Skin epidermis (tissue), 12 donors: ENCODE measurements at regions not wholly inside any gene's neighbourhood (a gene's known extent, or its start where the extent isn't known, plus 50 kb on each side); places are given as distances from the start of the nearest gene placed in this dataset.
"Not testable (repeated sequence)": the region's sequence is repeated elsewhere in the genome, so short reads cannot be mapped to it uniquely, and the experiment has no call there.

Experiments used
- H3K27ac ChIP-seq, 21 experiments: fragments of 200-600 bp; sonication (generic) in 11 of 21; one replicate each; pipeline ENCODE4 v1.5.0; 2020; ENCODE audit warnings: mild to moderate bottlenecking in 3 of 21, inconsistent platforms in 2 of 21, moderate library complexity in 2 of 21
- H3K4me3 ChIP-seq, 7 experiments: fragments of 200-600 bp; sonication (generic) in 2 of 7; one replicate each; pipeline ENCODE4 v1.5.0; 2020; ENCODE audit warnings: inconsistent platforms in 2 of 7, mild to moderate bottlenecking in 2 of 7, moderate library complexity in 1 of 7

- H3K27ac ChIP-seq: no peak overlapping the region
- no peak overlapping the region for H3K4me3 ChIP-seq
Measured at GRCh38 chr2:58432491-58433170, 191.5 kb upstream of the FANCL start.

- peak overlapping the region in 1 of 21 experiments; percentile 3 for H3K27ac ChIP-seq
- H3K4me3 ChIP-seq: peak overlapping the region in 3 of 7 experiments; percentile 35 to 39 (median 36)
Measured at GRCh38 chr2:58429014-58429875, 188.1 kb upstream of the FANCL start.

- H3K4me3 ChIP-seq: peak overlapping the region in 6 of 7 experiments; percentile 16 to 39 (median 30)
- H3K27ac ChIP-seq: peak overlapping the region in 1 of 21 experiments; percentile 3
Measured at GRCh38 chr2:58428096-58429013, 187.2 kb upstream of the FANCL start.

GRCh38 chr2:58427572-58428095, 186.5 kb upstream of the FANCL start:
- no peak overlapping the region for H3K27ac ChIP-seq
- H3K4me3 ChIP-seq: peak overlapping the region in 6 of 7 experiments; percentile 11 to 39 (median 30)

- Histone ChIP-seq H3K27ac (no peak overlapping the region), H3K4me3 (no peak overlapping the region)
Measured at GRCh38 chr2:58425368-58425767, 184.2 kb upstream of the FANCL start.

- H3K27ac ChIP-seq: no peak overlapping the region
- no peak overlapping the region for H3K4me3 ChIP-seq
Measured at GRCh38 chr2:58419983-58420382, 178.9 kb upstream of the FANCL start.

- H3K27ac ChIP-seq: no peak overlapping the region
Measured at GRCh38 chr2:58416696-58417095, 175.6 kb upstream of the FANCL start.

GRCh38 chr2:58414506-58414905, 173.4 kb upstream of the FANCL start:
- Histone ChIP-seq H3K27ac (no peak overlapping the region), H3K4me3 (no peak overlapping the region)

More at GRCh38 chr2:58416696-58417095, 175.6 kb upstream of the FANCL start:
- no peak overlapping the region for H3K4me3 ChIP-seq

- Histone ChIP-seq H3K27ac (no peak overlapping the region), H3K4me3 (no peak overlapping the region)
Measured at GRCh38 chr2:58410549-58410948, 169.4 kb upstream of the FANCL start.

GRCh38 chr2:58407487-58407886, 166.4 kb upstream of the FANCL start:
- Histone ChIP-seq H3K4me3 (no peak overlapping the region), H3K27ac (no peak overlapping the region)

- Histone ChIP-seq H3K27ac (no peak overlapping the region), H3K4me3 (no peak overlapping the region)
Measured at GRCh38 chr2:58405341-58405740, 164.2 kb upstream of the FANCL start.

- H3K27ac ChIP-seq: no peak overlapping the region
- no peak overlapping the region for H3K4me3 ChIP-seq
Measured at GRCh38 chr2:58401936-58402335, 160.8 kb upstream of the FANCL start.

GRCh38 chr2:58398406-58398805, 157.3 kb upstream of the FANCL start:
- Histone ChIP-seq H3K4me3 (no peak overlapping the region), H3K27ac (no peak overlapping the region)

GRCh38 chr2:58387701-58388100, 146.6 kb upstream of the FANCL start:
- H3K4me3 ChIP-seq: no peak overlapping the region
- no peak overlapping the region for H3K27ac ChIP-seq

- H3K27ac ChIP-seq: not testable (repeated sequence)
Measured at GRCh38 chr2:58386904-58387303, 145.8 kb upstream of the FANCL start.

GRCh38 chr2:58378152-58378551, 137.0 kb upstream of the FANCL start:
- H3K27ac ChIP-seq: no peak overlapping the region
- no peak overlapping the region for H3K4me3 ChIP-seq

More at GRCh38 chr2:58386904-58387303, 145.8 kb upstream of the FANCL start:
- H3K4me3 ChIP-seq: not testable (repeated sequence)

- H3K27ac ChIP-seq: no peak overlapping the region
- no peak overlapping the region for H3K4me3 ChIP-seq
Measured at GRCh38 chr2:58377181-58377580, 136.1 kb upstream of the FANCL start.

- Histone ChIP-seq H3K27ac (no peak overlapping the region), H3K4me3 (no peak overlapping the region)
Measured at GRCh38 chr2:58376592-58376991, 135.5 kb upstream of the FANCL start.

GRCh38 chr2:58369594-58369993, 128.5 kb upstream of the FANCL start:
- no peak overlapping the region for H3K4me3 ChIP-seq
- no peak overlapping the region for H3K27ac ChIP-seq

- H3K4me3 ChIP-seq: no peak overlapping the region
- H3K27ac ChIP-seq: no peak overlapping the region
Measured at GRCh38 chr2:58364098-58364497, 123.0 kb upstream of the FANCL start.
